Tibial nerve (tissue), 4 donors: ENCODE measurements at regions not wholly inside any gene's neighbourhood (a gene's known extent, or its start where the extent isn't known, plus 50 kb on each side); places are given as distances from the start of the nearest gene placed in this dataset.

ENCODE experiments used
- DNase-seq, 2 donors: peaks; one replicate each; pipeline ENCODE4 v3.0.0-alpha.2; 2019; ENCODE audit warnings: low spot score in 2 of 2
- H3K27ac ChIP-seq, 4 donors: fragments of 200-600 bp; sonication (generic) in 3 of 4; one replicate each; pipeline ENCODE4 v1.5.1; 2017 to 2019; ENCODE audit warnings: mild to moderate bottlenecking in 1 of 4
- H3K27me3 ChIP-seq, 2 donors: fragments of 200-600 bp; sonication (generic) in 1 of 2; one replicate each; pipeline versions ENCODE4 v1.5.1 to v1.6.0; 2017 to 2019
- H3K36me3 ChIP-seq, 3 donors: fragments of 200-600 bp; sonication (generic); one replicate each; pipeline ENCODE4 v1.5.1; 2018 to 2019
- H3K4me1 ChIP-seq, 4 donors: fragments of 200-600 bp; sonication (generic) in 3 of 4; one replicate each; pipeline ENCODE4 v1.5.1; 2017 to 2019
- H3K4me3 ChIP-seq, 4 donors: fragments of 200-600 bp; sonication (generic) in 3 of 4; one replicate each; pipeline ENCODE4 v1.5.1; 2017 to 2019; ENCODE audit warnings: mild to moderate bottlenecking in 1 of 4, moderate library complexity in 1 of 4
- H3K9me3 ChIP-seq, 4 donors: fragments of 200-600 bp; sonication (generic) in 3 of 4; one replicate each; pipeline ENCODE4 v1.5.1; 2017 to 2019
- CTCF ChIP-seq, 5 experiments: fragments of 200-600 bp in 3 of 5; fragments of 450-650 bp in 2 of 5; sonication (generic) in 3 of 5; IDR thresholded peaks; one replicate each; pipeline ENCODE4 v1.5.1; 2016 to 2019; ENCODE audit warnings: antibody characterized with exemption in 5 of 5, mild to moderate bottlenecking in 3 of 5, moderate library complexity in 2 of 5
- EP300 ChIP-seq, 2 donors: sonication (generic); formaldehyde crosslinking; IDR thresholded peaks; one replicate each; pipeline ENCODE4 v1.6.1; 2017; ENCODE audit warnings: antibody characterized with exemption in 2 of 2, mild to moderate bottlenecking in 1 of 2
- POLR2A ChIP-seq, 2 donors: fragments of 450-650 bp; IDR thresholded peaks; one replicate each; pipeline ENCODE4 v1.6.1; 2017; ENCODE audit warnings: antibody characterized with exemption in 2 of 2, mild to moderate bottlenecking in 2 of 2, moderate library complexity in 2 of 2
- WGBS, 2 donors: methylation state at CpG; one replicate each; pipeline ENCODE4 v1.1.5; 2018; 5-methylcytosine and 5-hydroxymethylcytosine counted together

GRCh38 chr4:166259081-166259480 lies 386.0 kb downstream of the TLL1 start:
- Histone ChIP-seq H3K27me3 (no peaks in the 10 kb centered on the region), H3K4me1 (no peaks in the 10 kb centered on the region), H3K27ac (no peak overlapping the region), H3K36me3 (no peaks in the 10 kb centered on the region), H3K4me3 (no peak overlapping the region), H3K9me3 (no peaks in the 10 kb centered on the region)
- no peak for DNase-seq
- 77 to 79% methylated on average over 4 of the region's 4 CpGs for WGBS, 2 donors
- no peak for TF ChIP-seq POLR2A (IDR thresholded peaks at IDR 0.05)
- TF ChIP-seq EP300 (IDR thresholded peaks at IDR 0.05), result no peak
- TF ChIP-seq CTCF (IDR thresholded peaks at IDR 0.05), result no peak

- no peak for TF ChIP-seq EP300 (IDR thresholded peaks at IDR 0.05)
- Histone ChIP-seq H3K27me3 (no peaks in the 10 kb centered on the region), H3K36me3 (no peaks in the 10 kb centered on the region), H3K4me1 (no peaks in the 10 kb centered on the region), H3K9me3 (no peaks in the 10 kb centered on the region), H3K4me3 (no peak overlapping the region), H3K27ac (no peak overlapping the region)
- WGBS, 2 donors, result 86% methylated on average over 21 of the region's 21 CpGs
- no peak for DNase-seq
Observed at GRCh38 chr4:166274136-166274761, 401.2 kb downstream of the TLL1 start.

- no peaks in the 10 kb centered on the region for H3K9me3 ChIP-seq
- 81 to 93% methylated on average over 1 of the region's 1 CpG for WGBS, 2 donors
- no peaks in the 10 kb centered on the region for H3K36me3 ChIP-seq
- H3K4me1 ChIP-seq, result no peaks in the 10 kb centered on the region
- no peak overlapping the region for H3K27ac ChIP-seq
- DNase-seq, result no peak
- no peak for TF ChIP-seq EP300 (IDR thresholded peaks at IDR 0.05)
- TF ChIP-seq CTCF (IDR thresholded peaks at IDR 0.05), result no peak
- TF ChIP-seq POLR2A (IDR thresholded peaks at IDR 0.05), result no peak
- no peak overlapping the region for H3K4me3 ChIP-seq
- H3K27me3 ChIP-seq, result no peaks in the 10 kb centered on the region
Observed at GRCh38 chr4:166274775-166275174, 401.7 kb downstream of the TLL1 start.

GRCh38 chr4:166277401-166277800 lies 404.4 kb downstream of the TLL1 start:
- H3K27me3 ChIP-seq, result no peaks in the 10 kb centered on the region
- H3K4me1 ChIP-seq, result no peaks in the 10 kb centered on the region
- no peaks in the 10 kb centered on the region for H3K36me3 ChIP-seq
- DNase-seq, result no peak
- WGBS, 2 donors, result 33 to 56% methylated on average over 1 of the region's 1 CpG
- no peak overlapping the region for H3K27ac ChIP-seq
- no peak overlapping the region for H3K4me3 ChIP-seq
- TF ChIP-seq POLR2A (IDR thresholded peaks at IDR 0.05) (no peak), EP300 (IDR thresholded peaks at IDR 0.05) (no peak), CTCF (IDR thresholded peaks at IDR 0.05) (no peak)
- no peaks in the 10 kb centered on the region for H3K9me3 ChIP-seq

GRCh38 chr4:166277853-166278252 lies 404.8 kb downstream of the TLL1 start:
- no peak for DNase-seq
- Histone ChIP-seq H3K9me3 (no peaks in the 10 kb centered on the region), H3K4me1 (no peaks in the 10 kb centered on the region), H3K4me3 (no peak overlapping the region), H3K27me3 (no peaks in the 10 kb centered on the region), H3K36me3 (no peaks in the 10 kb centered on the region), H3K27ac (no peak overlapping the region)
- no peak for TF ChIP-seq CTCF (IDR thresholded peaks at IDR 0.05)
- TF ChIP-seq EP300 (IDR thresholded peaks at IDR 0.05), result no peak
- TF ChIP-seq POLR2A (IDR thresholded peaks at IDR 0.05), result no peak
- WGBS, 2 donors, result 80 to 85% methylated on average over 1 of the region's 1 CpG

- Histone ChIP-seq H3K9me3 (no peaks in the 10 kb centered on the region), H3K27me3 (no peaks in the 10 kb centered on the region), H3K36me3 (no peaks in the 10 kb centered on the region), H3K4me3 (no peak overlapping the region), H3K27ac (no peak overlapping the region), H3K4me1 (no peaks in the 10 kb centered on the region)
- no peak for DNase-seq
- no peak for TF ChIP-seq EP300 (IDR thresholded peaks at IDR 0.05)
- no peak for TF ChIP-seq CTCF (IDR thresholded peaks at IDR 0.05)
- TF ChIP-seq POLR2A (IDR thresholded peaks at IDR 0.05), result no peak
Observed at GRCh38 chr4:166279261-166279660, 406.2 kb downstream of the TLL1 start.
